HL-60 (cell line): ENCODE measurements at regions not wholly inside any gene's neighbourhood (a gene's known extent, or its start where the extent isn't known, plus 50 kb on each side); places are given as distances from the start of the nearest gene placed in this dataset.

ENCODE experiments used
- DNase-seq, 2 experiments: peaks; one replicate each; pipeline ENCODE4 v3.0.0-alpha.2; 2010 to 2020; ENCODE audit warnings: low read depth in 1 of 2, low spot score in 1 of 2
- H3K27ac ChIP-seq: fragments of 250-450 bp; sonication (Bioruptor Pico); replicated peaks from 2 replicates; pipeline ENCODE4 v1.5.1; 2020; ENCODE audit warnings: mild to moderate bottlenecking, moderate library complexity
- H3K27me3 ChIP-seq: fragments of 250-450 bp; sonication (Bioruptor Pico); 2 replicates; pipeline ENCODE4 v1.5.1; 2021; ENCODE audit warnings: mild to moderate bottlenecking, moderate library complexity; ENCODE audit not compliant: insufficient read depth, poor library complexity, severe bottlenecking
- H3K4me3 ChIP-seq: replicated peaks from 2 replicates; pipeline ENCODE4 v1.5.1; 2011; ENCODE audit warnings: mild to moderate bottlenecking, control low read depth, low read length; ENCODE audit not compliant: insufficient read depth
- CTCF ChIP-seq: IDR thresholded peaks from one replicate; pipeline ENCODE4 v1.5.1; 2011; ENCODE audit warnings: low read length, control low read depth, inconsistent platforms; ENCODE audit not compliant: insufficient read depth
- GABPA ChIP-seq: IDR thresholded peaks from 2 replicates; pipeline ENCODE4 v1.6.1; 2012; ENCODE audit warnings: low read depth
- POLR2AphosphoS5 ChIP-seq: IDR thresholded peaks from 2 replicates; pipeline ENCODE4 v1.6.1; 2012; ENCODE audit warnings: low read depth
- REST ChIP-seq: IDR thresholded peaks from 2 replicates; pipeline ENCODE4 v1.6.1; 2012; ENCODE audit warnings: low read depth; ENCODE audit not compliant: insufficient replicate concordance
- SPI1 ChIP-seq: IDR thresholded peaks from 2 replicates; pipeline ENCODE4 v1.6.1; 2012; ENCODE audit warnings: low read depth, mild to moderate bottlenecking, borderline replicate concordance

GRCh38 chr5:164578911-164579310, 1073.5 kb downstream of the MAT2B start:
- no peak for DNase-seq
- H3K27me3 ChIP-seq = no peaks in the 10 kb centered on the region
- H3K4me3 ChIP-seq = no peak overlapping the region
- no peak overlapping the region for H3K27ac ChIP-seq
- TF ChIP-seq POLR2AphosphoS5 = no peak
- TF ChIP-seq CTCF = no peak
- TF ChIP-seq SPI1 = no peak
- no peak for TF ChIP-seq REST
- no peak for TF ChIP-seq GABPA

GRCh38 chr5:164580155-164580554, 1074.7 kb downstream of the MAT2B start:
- TF ChIP-seq SPI1 = no peak
- no peak for TF ChIP-seq CTCF
- no peak for TF ChIP-seq REST
- TF ChIP-seq POLR2AphosphoS5 = no peak
- no peak for TF ChIP-seq GABPA
- no peak for DNase-seq
- H3K27me3 ChIP-seq = no peaks in the 10 kb centered on the region
- no peak overlapping the region for H3K4me3 ChIP-seq
- no peak overlapping the region for H3K27ac ChIP-seq

- H3K4me3 ChIP-seq = no peak overlapping the region
- no peak for DNase-seq
- TF ChIP-seq REST (no peak), CTCF (no peak), SPI1 (no peak), GABPA (no peak), POLR2AphosphoS5 (no peak)
- H3K27me3 ChIP-seq = no peaks in the 10 kb centered on the region
- no peak overlapping the region for H3K27ac ChIP-seq
Measured at GRCh38 chr5:164581889-164582288, 1076.5 kb downstream of the MAT2B start.
